Hepatocyte (in vitro differentiated cells): ENCODE measurements at regions not wholly inside any gene's neighbourhood (a gene's known extent, or its start where the extent isn't known, plus 50 kb on each side); places are given as distances from the start of the nearest gene placed in this dataset.

Source experiments
- DNase-seq: peaks from one replicate; pipeline ENCODE4 v3.0.0-alpha.2; 2016; ENCODE audit warnings: low spot score
- H2AFZ ChIP-seq: fragments of 200-600 bp; sonication (generic); 2 replicates; pipeline ENCODE4 v1.6.0; 2016; ENCODE audit warnings: antibody characterized with exemption, mild to moderate bottlenecking
- H3K27ac ChIP-seq: fragments of 200-600 bp; sonication (generic); 2 replicates; pipeline ENCODE4 v1.5.1; 2016; ENCODE audit warnings: mild to moderate bottlenecking
- H3K27me3 ChIP-seq: fragments of 200-600 bp; sonication (generic); 2 replicates; pipeline ENCODE4 v1.6.1; 2016
- H3K36me3 ChIP-seq: fragments of 200-600 bp; sonication (generic); replicated peaks from 2 replicates; pipeline ENCODE4 v1.5.1; 2016; ENCODE audit warnings: low read depth; ENCODE audit not compliant: insufficient read depth
- H3K4me1 ChIP-seq: fragments of 200-600 bp; sonication (generic); 2 replicates; pipeline ENCODE4 v1.5.1; 2016; ENCODE audit warnings: mild to moderate bottlenecking, moderate library complexity; ENCODE audit not compliant: insufficient read depth
- H3K4me2 ChIP-seq: fragments of 200-600 bp; sonication (generic); 2 replicates; pipeline ENCODE4 v1.6.0; 2016
- H3K4me3 ChIP-seq: fragments of 200-600 bp; sonication (generic); 2 replicates; pipeline ENCODE4 v1.5.1; 2016; ENCODE audit warnings: mild to moderate bottlenecking
- H3K79me2 ChIP-seq: fragments of 200-600 bp; sonication (generic); 2 replicates; pipeline ENCODE4 v1.6.0; 2017; ENCODE audit warnings: mild to moderate bottlenecking
- H3K9me2 ChIP-seq: fragments of 200-600 bp; sonication (generic); replicated peaks from 2 replicates; pipeline ENCODE4 v1.6.0; 2017; ENCODE audit warnings: mild to moderate bottlenecking; ENCODE audit not compliant: insufficient read depth
- H3K9me3 ChIP-seq: fragments of 200-600 bp; sonication (generic); 2 replicates; pipeline ENCODE4 v1.5.1; 2016; ENCODE audit warnings: low read depth, mild to moderate bottlenecking
- H4K20me1 ChIP-seq: fragments of 200-600 bp; sonication (generic); 2 replicates; pipeline ENCODE4 v1.6.0; 2016; ENCODE audit warnings: mild to moderate bottlenecking; ENCODE audit not compliant: insufficient read depth, poor library complexity, severe bottlenecking
- CTCF ChIP-seq: fragments of 200-600 bp; sonication (generic); IDR thresholded peaks from 2 replicates; pipeline ENCODE4 v1.5.1; 2016; ENCODE audit warnings: antibody characterized with exemption, mild to moderate bottlenecking; ENCODE audit not compliant: poor library complexity
- EZH2 ChIP-seq: fragments of 200-600 bp; sonication (generic); IDR thresholded peaks from 2 replicates; pipeline ENCODE4 v1.6.1; 2016; ENCODE audit warnings: antibody characterized with exemption, mild to moderate bottlenecking, borderline replicate concordance
- EZH2phosphoT487 ChIP-seq: fragments of 200-600 bp; sonication (generic); IDR thresholded peaks from one replicate; pipeline ENCODE4 v1.6.1; 2018; ENCODE audit warnings: antibody characterized with exemption, mild to moderate bottlenecking, low read depth, moderate library complexity; ENCODE audit not compliant: unreplicated experiment, severe bottlenecking
- WGBS: methylation state at CpG from one replicate; pipeline ENCODE4 v1.1.6; 2016; ENCODE audit warnings: low lambda C conversion rate; ENCODE audit errors: missing lambda C conversion rate; 5-methylcytosine and 5-hydroxymethylcytosine counted together

DNA sequence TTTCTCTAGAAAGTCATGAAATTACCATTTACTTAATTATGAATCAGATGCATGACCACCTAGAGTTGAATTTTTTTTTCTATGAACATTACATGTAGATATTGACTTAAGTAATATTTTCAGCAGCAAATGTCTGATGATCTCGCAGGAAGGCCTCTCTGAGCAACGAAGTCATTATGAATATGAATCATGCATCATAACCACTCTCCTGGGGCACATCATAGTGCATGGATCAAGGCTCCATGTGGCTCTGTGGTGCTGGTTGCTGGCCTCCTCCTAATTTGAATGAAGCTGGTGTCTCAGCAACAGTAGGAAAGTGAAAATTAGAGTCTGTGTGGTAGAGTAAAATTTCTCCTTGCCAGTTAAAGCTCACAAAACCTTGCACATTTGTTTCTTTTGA, 121.4 kb upstream of the INHBA start:
- Histone ChIP-seq H3K36me3 (no peaks in the 10 kb centered on the region), H3K4me2 (no peak overlapping the region), H3K27me3 (no peaks in the 10 kb centered on the region), H3K4me3 (no peak overlapping the region), H3K9me2 (no peaks in the 10 kb centered on the region), H3K27ac (no peak overlapping the region), H3K79me2 (no peaks in the 10 kb centered on the region), H3K9me3 (no peaks in the 10 kb centered on the region), H3K4me1 (no peaks in the 10 kb centered on the region), H2AFZ (no peak overlapping the region), H4K20me1 (no peaks in the 10 kb centered on the region)
- 85% methylated on average over 2 of the region's 2 CpGs for WGBS
- DNase-seq = no peak
- TF ChIP-seq CTCF = no peak
- no peak for TF ChIP-seq EZH2phosphoT487
- no peak for TF ChIP-seq EZH2

DNA sequence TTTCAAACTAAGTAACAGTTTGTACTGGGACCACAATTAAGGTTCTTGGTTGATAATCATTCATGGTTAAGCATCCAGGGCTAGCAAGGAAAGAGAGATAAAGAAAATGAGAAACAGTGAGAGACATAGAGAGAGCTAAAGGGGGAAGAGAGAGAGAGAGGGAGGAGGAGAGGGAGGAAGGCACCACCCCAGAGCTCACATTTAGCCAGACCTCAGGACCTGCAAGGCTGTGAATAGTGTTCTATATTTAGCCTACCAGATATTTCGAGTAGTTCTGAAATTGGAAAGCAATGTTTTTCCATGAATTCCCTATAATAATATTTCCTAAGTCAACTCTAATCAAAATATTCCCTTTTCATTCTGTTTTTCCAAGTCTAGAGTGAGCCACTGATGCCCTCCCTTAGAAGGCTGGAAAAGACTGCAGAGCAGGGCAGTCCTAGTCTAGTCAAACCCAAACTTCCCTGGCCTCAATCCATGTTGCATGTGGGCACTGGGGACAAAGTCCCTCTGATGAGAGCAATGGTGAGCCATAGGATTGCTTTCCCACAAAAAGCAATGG, 119.4 kb upstream of the INHBA start:
- no peak overlapping the region for H3K4me3 ChIP-seq
- H3K79me2 ChIP-seq = no peaks in the 10 kb centered on the region
- H3K9me2 ChIP-seq = no peaks in the 10 kb centered on the region
- no peak for DNase-seq
- H2AFZ ChIP-seq = no peak overlapping the region
- no peaks in the 10 kb centered on the region for H4K20me1 ChIP-seq
- no peak overlapping the region for H3K27ac ChIP-seq
- TF ChIP-seq CTCF (no peak), EZH2phosphoT487 (no peak), EZH2 (no peak)
- no peaks in the 10 kb centered on the region for H3K9me3 ChIP-seq
- H3K27me3 ChIP-seq = no peaks in the 10 kb centered on the region
- H3K4me1 ChIP-seq = no peaks in the 10 kb centered on the region
- no peak overlapping the region for H3K4me2 ChIP-seq
- no peaks in the 10 kb centered on the region for H3K36me3 ChIP-seq
- 67% methylated on average over 1 of the region's 1 CpG for WGBS

DNA sequence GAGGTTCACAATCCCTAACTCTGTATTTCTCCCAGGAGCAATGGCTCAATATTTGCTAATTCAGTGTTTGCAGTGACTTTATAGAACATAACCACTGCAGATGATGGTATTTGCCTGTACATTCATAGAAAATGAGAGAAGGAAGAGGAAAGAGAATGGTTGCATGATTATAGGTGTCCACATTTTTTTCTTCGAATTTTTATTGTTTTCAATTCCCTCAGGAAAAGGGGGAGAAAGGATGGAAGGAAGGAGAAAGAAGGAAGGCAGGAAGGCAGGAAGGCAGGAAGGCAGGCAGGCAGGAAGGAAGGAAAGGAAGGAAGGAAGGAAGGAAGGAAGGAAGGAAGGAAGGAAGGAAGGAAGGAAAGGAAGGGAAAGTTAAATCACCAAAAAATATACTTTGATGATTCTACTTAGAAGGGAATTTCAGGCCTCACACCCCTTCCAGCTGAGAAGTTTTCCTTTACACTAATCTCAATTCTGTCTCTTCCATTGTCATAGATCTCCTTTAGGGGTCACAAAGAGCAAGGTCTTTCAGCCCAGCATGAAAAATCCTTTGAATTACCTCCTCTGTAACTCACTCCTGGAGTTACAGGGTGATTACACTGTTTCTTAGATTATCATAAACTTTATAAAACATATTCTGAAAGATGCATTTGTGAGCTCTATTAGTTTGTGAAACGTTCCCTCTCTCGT, 118.8 kb upstream of the INHBA start:
- Histone ChIP-seq H3K4me2 (no peak overlapping the region), H2AFZ (no peak overlapping the region)
- no peak for DNase-seq

More for the DNA sequence above, 118.8 kb upstream of the INHBA start:
- Histone ChIP-seq H3K9me2 (no peaks in the 10 kb centered on the region), H3K36me3 (no peaks in the 10 kb centered on the region), H4K20me1 (no peaks in the 10 kb centered on the region), H3K27me3 (no peaks in the 10 kb centered on the region), H3K4me1 (no peaks in the 10 kb centered on the region), H3K27ac (no peak overlapping the region), H3K9me3 (no peaks in the 10 kb centered on the region), H3K4me3 (no peak overlapping the region), H3K79me2 (no peaks in the 10 kb centered on the region)
- no peak for TF ChIP-seq CTCF
- no peak for TF ChIP-seq EZH2phosphoT487
- TF ChIP-seq EZH2 = no peak
- 75% methylated on average over 3 of the region's 3 CpGs for WGBS
